ENCODE measurements at regions not wholly inside any gene's neighbourhood (a gene's known extent, or its start where the extent isn't known, plus 50 kb on each side); places are given as distances from the start of the nearest gene placed in this dataset.

- TF ChIP-seq JUND (IDR thresholded peaks at IDR 0.05; ENCODE audit: low read depth): no peak
- DNase-seq (ENCODE audit: low read depth in 1 of 2, low spot score in 1 of 2): no peak
- in situ Hi-C loops (cut with HindIII; ENCODE audit: low pct_unique_long_range_greater_than_20kb, low sequenced_read_pairs): no loop called here
Measured at GRCh38 chr9:120066315-120066714, 513.7 kb downstream of the CDK5RAP2 start.

GRCh38 chr9:120065151-120065550 is 514.8 kb downstream of the CDK5RAP2 start:
- in situ Hi-C loops (cut with HindIII; ENCODE audit: low pct_unique_long_range_greater_than_20kb, low sequenced_read_pairs): no loop called here
- TF ChIP-seq JUND (IDR thresholded peaks at IDR 0.05; ENCODE audit: low read depth): no peak
- no peak for DNase-seq (ENCODE audit: low read depth in 1 of 2, low spot score in 1 of 2)

- no peak for DNase-seq (ENCODE audit: low read depth in 1 of 2, low spot score in 1 of 2)
- no peak for TF ChIP-seq JUND (IDR thresholded peaks at IDR 0.05; ENCODE audit: low read depth)
- in situ Hi-C loops (cut with HindIII; ENCODE audit: low pct_unique_long_range_greater_than_20kb, low sequenced_read_pairs): no loop called here
Measured at GRCh38 chr9:120045011-120045410, 535.0 kb downstream of the CDK5RAP2 start.

GRCh38 chr9:120043448-120043847 is 536.5 kb downstream of the CDK5RAP2 start:
- in situ Hi-C loops (cut with HindIII; ENCODE audit: low pct_unique_long_range_greater_than_20kb, low sequenced_read_pairs): no loop called here
- peak in 1 of 2 experiments; percentile 12 for DNase-seq (ENCODE audit: low read depth in 1 of 2, low spot score in 1 of 2)

GRCh38 chr9:120040896-120041295 is 539.1 kb downstream of the CDK5RAP2 start:
- TF ChIP-seq JUND (IDR thresholded peaks at IDR 0.05; ENCODE audit: low read depth): no peak
- in situ Hi-C loops (cut with HindIII; ENCODE audit: low pct_unique_long_range_greater_than_20kb, low sequenced_read_pairs): no loop called here
- DNase-seq (ENCODE audit: low read depth in 1 of 2, low spot score in 1 of 2): no peak

More at GRCh38 chr9:120043448-120043847, 536.5 kb downstream of the CDK5RAP2 start:
- TF ChIP-seq JUND (IDR thresholded peaks at IDR 0.05; ENCODE audit: low read depth): no peak

- in situ Hi-C loops (cut with HindIII; ENCODE audit: low pct_unique_long_range_greater_than_20kb, low sequenced_read_pairs): no loop called here
- DNase-seq (ENCODE audit: low read depth in 1 of 2, low spot score in 1 of 2): no peak
- no peak for TF ChIP-seq JUND (IDR thresholded peaks at IDR 0.05; ENCODE audit: low read depth)
Measured at GRCh38 chr9:120038342-120038741, 541.6 kb downstream of the CDK5RAP2 start.

- TF ChIP-seq JUND (IDR thresholded peaks at IDR 0.05; ENCODE audit: low read depth): no peak
- DNase-seq (ENCODE audit: low read depth in 1 of 2, low spot score in 1 of 2): peak in 1 of 2 experiments; percentile 38
- in situ Hi-C loops (cut with HindIII; ENCODE audit: low pct_unique_long_range_greater_than_20kb, low sequenced_read_pairs): no loop called here
Measured at GRCh38 chr9:120032639-120033038, 547.3 kb downstream of the CDK5RAP2 start.

- DNase-seq (ENCODE audit: low read depth in 1 of 2, low spot score in 1 of 2): no peak
Measured at GRCh38 chr9:120030847-120031246, 549.1 kb downstream of the CDK5RAP2 start.

GRCh38 chr9:120018550-120018949 is 561.4 kb downstream of the CDK5RAP2 start:
- in situ Hi-C loops (cut with HindIII; ENCODE audit: low pct_unique_long_range_greater_than_20kb, low sequenced_read_pairs): no loop called here
- no peak for TF ChIP-seq JUND (IDR thresholded peaks at IDR 0.05; ENCODE audit: low read depth)
- no peak for DNase-seq (ENCODE audit: low read depth in 1 of 2, low spot score in 1 of 2)

More at GRCh38 chr9:120030847-120031246, 549.1 kb downstream of the CDK5RAP2 start:
- TF ChIP-seq JUND (IDR thresholded peaks at IDR 0.05; ENCODE audit: low read depth): no peak
- in situ Hi-C loops (cut with HindIII; ENCODE audit: low pct_unique_long_range_greater_than_20kb, low sequenced_read_pairs): no loop called here

- no peak for TF ChIP-seq JUND (IDR thresholded peaks at IDR 0.05; ENCODE audit: low read depth)
- in situ Hi-C loops (cut with HindIII; ENCODE audit: low pct_unique_long_range_greater_than_20kb, low sequenced_read_pairs): no loop called here
Measured at GRCh38 chr9:120018037-120018436, 561.9 kb downstream of the CDK5RAP2 start.

GRCh38 chr9:120016231-120016630 is 563.7 kb downstream of the CDK5RAP2 start:
- in situ Hi-C loops (cut with HindIII; ENCODE audit: low pct_unique_long_range_greater_than_20kb, low sequenced_read_pairs): no loop called here
- DNase-seq (ENCODE audit: low read depth in 1 of 2, low spot score in 1 of 2): no peak
- no peak for TF ChIP-seq JUND (IDR thresholded peaks at IDR 0.05; ENCODE audit: low read depth)

More at GRCh38 chr9:120018037-120018436, 561.9 kb downstream of the CDK5RAP2 start:
- no peak for DNase-seq (ENCODE audit: low read depth in 1 of 2, low spot score in 1 of 2)

GRCh38 chr9:120014796-120015195 is 565.2 kb downstream of the CDK5RAP2 start:
- in situ Hi-C loops (cut with HindIII; ENCODE audit: low pct_unique_long_range_greater_than_20kb, low sequenced_read_pairs): no loop called here
- TF ChIP-seq JUND (IDR thresholded peaks at IDR 0.05; ENCODE audit: low read depth): no peak
- DNase-seq (ENCODE audit: low read depth in 1 of 2, low spot score in 1 of 2): peak; percentile 21 to 72

- no peak for TF ChIP-seq JUND (IDR thresholded peaks at IDR 0.05; ENCODE audit: low read depth)
- DNase-seq (ENCODE audit: low read depth in 1 of 2, low spot score in 1 of 2): peak in 1 of 2 experiments; percentile 65
- in situ Hi-C loops (cut with HindIII; ENCODE audit: low pct_unique_long_range_greater_than_20kb, low sequenced_read_pairs): no loop called here
Measured at GRCh38 chr9:120009856-120010255, 570.1 kb downstream of the CDK5RAP2 start.

GRCh38 chr9:120001536-120001935 is 578.4 kb downstream of the CDK5RAP2 start:
- no peak for TF ChIP-seq JUND (IDR thresholded peaks at IDR 0.05; ENCODE audit: low read depth)
- in situ Hi-C loops (cut with HindIII; ENCODE audit: low pct_unique_long_range_greater_than_20kb, low sequenced_read_pairs): no loop called here
- DNase-seq (ENCODE audit: low read depth in 1 of 2, low spot score in 1 of 2): no peak

All from T47D (cell line).